B cell (primary cell): ENCODE measurements at regions not wholly inside any gene's neighbourhood (a gene's known extent, or its start where the extent isn't known, plus 50 kb on each side); places are given as distances from the start of the nearest gene placed in this dataset.

Experiments used
- ATAC-seq: fragments of 200-7000 bp; cut with Tn5 transposase; one replicate; pipeline ENCODE4 v1.10.0; 2021; ENCODE audit warnings: low read depth, mild to moderate bottlenecking, moderate number of reproducible peaks, moderate library complexity
- CTCF ChIA-PET: fragments of 350-600 bp; sonication (Branson Sonifier 250); formaldehyde crosslinking; loops from one replicate; lab custom pipeline; 2021; ENCODE audit warnings: antibody characterized with exemption, inconsistent platforms; lab: Charles Lee
- POLR2A ChIA-PET: fragments of 350-600 bp; sonication (Branson Sonifier 250); formaldehyde crosslinking; loops from one replicate; lab custom pipeline; 2021; ENCODE audit warnings: antibody characterized with exemption; lab: Charles Lee
- DNase-seq: peaks from one replicate; pipeline ENCODE4 v3.0.0; 2013
- H2AFZ ChIP-seq: 2 replicates; pipeline ENCODE4 v1.6.1; 2012; ENCODE audit warnings: mild to moderate bottlenecking, low read depth, low read length; ENCODE audit not compliant: insufficient read depth, poor library complexity, severe bottlenecking
- H3K27ac ChIP-seq, 2 donors: 1 replicate in 1 of 2; 2 replicates in 1 of 2; pipeline ENCODE4 v1.5.1; 2012 to 2013; ENCODE audit warnings: low read length in 2 of 2, mild to moderate bottlenecking in 2 of 2, moderate library complexity in 1 of 2
- H3K27me3 ChIP-seq, 4 experiments: fragments of 200-600 bp in 1 of 4; sonication (generic) in 1 of 4; replicated peaks in 1 of 4; 1 replicate in 2 of 4; 2 replicates in 2 of 4; pipeline versions ENCODE4 v1.6.1 to v1.7.0; 2013 to 2016; ENCODE audit warnings: low read length in 3 of 4, mild to moderate bottlenecking in 2 of 4, mixed read lengths in 1 of 4, moderate library complexity in 1 of 4; ENCODE audit not compliant: insufficient read depth in 4 of 4, control insufficient read depth in 3 of 4; ENCODE audit errors: control extremely low read depth in 1 of 4
- H3K36me3 ChIP-seq, 2 experiments: replicated peaks in 1 of 2; 1 replicate in 1 of 2; 2 replicates in 1 of 2; pipeline versions ENCODE4 v1.6.1 to v1.7.1; 2013; ENCODE audit warnings: low read length in 1 of 2; ENCODE audit not compliant: insufficient read depth in 2 of 2, control insufficient read depth in 1 of 2; ENCODE audit errors: control extremely low read depth in 1 of 2, extremely low read depth in 1 of 2
- H3K4me1 ChIP-seq, 2 donors: fragments of 200-600 bp in 1 of 2; sonication (generic) in 1 of 2; 1 replicate in 1 of 2; 2 replicates in 1 of 2; pipeline versions ENCODE4 v1.5.1 to v1.6.1; 2013 to 2017; ENCODE audit warnings: low read length in 2 of 2; ENCODE audit not compliant: control insufficient read depth in 2 of 2, insufficient read depth in 2 of 2
- H3K4me2 ChIP-seq: replicated peaks from 2 replicates; pipeline ENCODE3; 2012; ENCODE audit warnings: mild to moderate bottlenecking, low read depth, low read length; ENCODE audit not compliant: poor library complexity, severe bottlenecking
- H3K4me3 ChIP-seq, 5 experiments: fragments of 200-600 bp in 1 of 5; sonication (generic) in 1 of 5; 1 replicate in 3 of 5; 2 replicates in 2 of 5; pipeline versions ENCODE4 v1.5.1 to v1.7.0; 2011 to 2016; ENCODE audit warnings: low read length in 4 of 5, mild to moderate bottlenecking in 4 of 5, low read depth in 2 of 5, control low read depth in 1 of 5, moderate library complexity in 1 of 5; ENCODE audit not compliant: insufficient read depth in 1 of 5; ENCODE audit errors: control extremely low read depth in 1 of 5, extremely low read depth in 1 of 5
- H3K79me2 ChIP-seq: fragments of 200-600 bp; sonication (generic); one replicate; pipeline ENCODE4 v1.6.0; 2016; ENCODE audit warnings: low read length; ENCODE audit not compliant: control insufficient read depth, insufficient read depth
- H3K9ac ChIP-seq: fragments of 200-600 bp; sonication (generic); 2 replicates; pipeline ENCODE4 v1.6.1; 2017; ENCODE audit warnings: mild to moderate bottlenecking, low read length, moderate library complexity
- H3K9me3 ChIP-seq, 3 donors: one replicate each; pipeline versions ENCODE4 v1.6.1 to v1.7.1; 2013; ENCODE audit warnings: low read length in 2 of 3; ENCODE audit not compliant: control insufficient read depth in 2 of 3, insufficient read depth in 1 of 3; ENCODE audit errors: control extremely low read depth in 1 of 3
- H4K20me1 ChIP-seq: 2 replicates; pipeline ENCODE4 v1.6.0; 2012; ENCODE audit warnings: mild to moderate bottlenecking, low read length; ENCODE audit not compliant: insufficient read depth, control insufficient read depth, poor library complexity, severe bottlenecking
- H3K27ac Mint-ChIP-seq: one replicate; pipeline ENCODE4 v1.8.0; 2021; ENCODE audit warnings: mixed read lengths
- H3K27me3 Mint-ChIP-seq: one replicate; pipeline ENCODE4 v1.8.0; 2021; ENCODE audit warnings: mixed read lengths
- H3K4me1 Mint-ChIP-seq: one replicate; pipeline ENCODE4 v1.8.0; 2021; ENCODE audit warnings: mixed read lengths
- H3K4me3 Mint-ChIP-seq: one replicate; pipeline ENCODE4 v1.8.0; 2021; ENCODE audit warnings: mixed read lengths
- H3K9me3 Mint-ChIP-seq: one replicate; pipeline ENCODE4 v1.8.0; 2022; ENCODE audit warnings: mixed read lengths; ENCODE audit not compliant: insufficient read depth
- EZH2 ChIP-seq: IDR thresholded peaks from 2 replicates; pipeline ENCODE4 v1.6.1; 2012; ENCODE audit warnings: borderline replicate concordance, low read depth, mild to moderate bottlenecking, moderate library complexity, low read length; ENCODE audit not compliant: insufficient read depth, poor library complexity, severe bottlenecking
- WGBS: methylation state at CpG from one replicate; pipeline ENCODE4 v1.1.5; 2013; ENCODE audit warnings: missing lambda C conversion rate; ENCODE audit not compliant: insufficient coverage; 5-methylcytosine and 5-hydroxymethylcytosine counted together
- intact Hi-C: fragments of 100-400 bp; cut with micrococcal nuclease; formaldehyde crosslinking; loops from one replicate; pipeline ENCODE4 v1.10.0; 2022
- TF ChIP-seq, protein P1 (sequence below): fragments of 200-600 bp; IDR thresholded peaks from one replicate; pipeline ENCODE4 v1.8.0; 2022; ENCODE audit warnings: antibody characterized with exemption, mild to moderate bottlenecking

- DNase-seq (no peak), ATAC-seq (no peak)
- no peak overlapping the region for H3K4me3 Mint-ChIP-seq
- intact Hi-C loops: no loop called here
- no peak overlapping the region for H3K27ac Mint-ChIP-seq
- peaks cover 4% of the 10 kb centered on the region for H3K9me3 Mint-ChIP-seq
- POLR2A ChIA-PET: no interaction called here
- Histone ChIP-seq H3K9me3 (peaks cover 0 to 3% (median 1%) of the 10 kb centered on the region in 3 donors), H3K79me2 (no peaks in the 10 kb centered on the region), H3K4me2 (no peak overlapping the region), H3K4me1 (no peaks in the 10 kb centered on the region), H3K36me3 (no peaks in the 10 kb centered on the region), H3K9ac (no peak overlapping the region), H2AFZ (no peak overlapping the region), H3K27me3 (no peaks in the 10 kb centered on the region), H3K27ac (no peak overlapping the region), H3K4me3 (no peak overlapping the region), H4K20me1 (no peaks in the 10 kb centered on the region)
- no peaks in the 10 kb centered on the region for H3K27me3 Mint-ChIP-seq
- no CpG with 5 or more reads among the region's 8 CpGs for WGBS
- H3K4me1 Mint-ChIP-seq: no peaks in the 10 kb centered on the region
- CTCF ChIA-PET: no interaction called here
- TF ChIP-seq, protein P1, sequence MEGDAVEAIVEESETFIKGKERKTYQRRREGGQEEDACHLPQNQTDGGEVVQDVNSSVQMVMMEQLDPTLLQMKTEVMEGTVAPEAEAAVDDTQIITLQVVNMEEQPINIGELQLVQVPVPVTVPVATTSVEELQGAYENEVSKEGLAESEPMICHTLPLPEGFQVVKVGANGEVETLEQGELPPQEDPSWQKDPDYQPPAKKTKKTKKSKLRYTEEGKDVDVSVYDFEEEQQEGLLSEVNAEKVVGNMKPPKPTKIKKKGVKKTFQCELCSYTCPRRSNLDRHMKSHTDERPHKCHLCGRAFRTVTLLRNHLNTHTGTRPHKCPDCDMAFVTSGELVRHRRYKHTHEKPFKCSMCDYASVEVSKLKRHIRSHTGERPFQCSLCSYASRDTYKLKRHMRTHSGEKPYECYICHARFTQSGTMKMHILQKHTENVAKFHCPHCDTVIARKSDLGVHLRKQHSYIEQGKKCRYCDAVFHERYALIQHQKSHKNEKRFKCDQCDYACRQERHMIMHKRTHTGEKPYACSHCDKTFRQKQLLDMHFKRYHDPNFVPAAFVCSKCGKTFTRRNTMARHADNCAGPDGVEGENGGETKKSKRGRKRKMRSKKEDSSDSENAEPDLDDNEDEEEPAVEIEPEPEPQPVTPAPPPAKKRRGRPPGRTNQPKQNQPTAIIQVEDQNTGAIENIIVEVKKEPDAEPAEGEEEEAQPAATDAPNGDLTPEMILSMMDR: no peak
- no peak for TF ChIP-seq EZH2
Observed at GRCh38 chr15:29624271-29624670, 198.0 kb downstream of the TJP1 start.

DNA sequence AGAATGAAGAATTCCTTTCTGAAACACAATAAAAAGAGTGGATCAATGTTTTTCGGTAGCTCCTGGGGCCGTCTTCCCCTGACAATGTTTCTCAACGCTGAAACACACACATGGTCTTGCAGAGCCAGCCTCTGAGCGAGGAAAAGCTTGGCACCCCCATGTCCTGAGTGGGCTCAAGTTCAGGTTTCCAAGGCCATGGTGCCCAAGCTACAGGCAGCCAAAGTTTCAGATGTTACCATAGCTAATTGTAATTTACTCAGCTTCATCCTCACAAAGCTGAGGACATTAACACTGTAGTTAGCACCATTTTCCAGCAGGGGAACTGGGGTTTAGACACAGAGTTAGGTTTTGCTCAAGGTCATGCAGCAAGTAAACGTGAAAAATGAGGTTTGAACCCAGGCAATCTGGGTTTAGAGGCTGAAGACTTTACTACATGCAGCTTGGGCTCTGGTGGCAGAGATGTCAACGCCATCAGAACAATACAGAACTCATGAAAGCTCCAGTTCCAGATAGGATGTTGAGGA, 199.1 kb downstream of the TJP1 start:
- H3K4me1 ChIP-seq: no peaks in the 10 kb centered on the region
- H2AFZ ChIP-seq: no peak overlapping the region
- Mint-ChIP-seq H3K9me3 (peaks cover 4% of the 10 kb centered on the region), H3K27me3 (no peaks in the 10 kb centered on the region), H3K27ac (no peak overlapping the region), H3K4me3 (no peak overlapping the region), H3K4me1 (no peaks in the 10 kb centered on the region)
- H3K9ac ChIP-seq: no peak overlapping the region
- no peaks in the 10 kb centered on the region for H3K79me2 ChIP-seq
- no peak for TF ChIP-seq EZH2
- TF ChIP-seq, protein P1: no peak
- no peaks in the 10 kb centered on the region for H4K20me1 ChIP-seq
- no peak overlapping the region for H3K4me2 ChIP-seq
- H3K9me3 ChIP-seq: peaks cover 0 to 3% (median 0%) of the 10 kb centered on the region in 3 donors
- WGBS: 70% methylated on average over 5 of the region's 6 CpGs
- ATAC-seq (no peak), DNase-seq (no peak)
- ChIA-PET CTCF (no interaction called here), POLR2A (no interaction called here)
- H3K27me3 ChIP-seq: no peaks in the 10 kb centered on the region
- H3K36me3 ChIP-seq: no peaks in the 10 kb centered on the region
- H3K4me3 ChIP-seq: no peak overlapping the region
- intact Hi-C loops: no loop called here
- no peak overlapping the region for H3K27ac ChIP-seq
